HG03342 (cell line): ENCODE measurements at regions not wholly inside any gene's neighbourhood (a gene's known extent, or its start where the extent isn't known, plus 50 kb on each side); places are given as distances from the start of the nearest gene placed in this dataset.

ENCODE experiments used
- ATAC-seq: cut with Tn5 transposase; IDR thresholded peaks from one replicate; pipeline ENCODE4 v1.9.1; 2021; ENCODE audit warnings: mild to moderate bottlenecking, moderate library complexity; ENCODE audit not compliant: unreplicated experiment

DNA sequence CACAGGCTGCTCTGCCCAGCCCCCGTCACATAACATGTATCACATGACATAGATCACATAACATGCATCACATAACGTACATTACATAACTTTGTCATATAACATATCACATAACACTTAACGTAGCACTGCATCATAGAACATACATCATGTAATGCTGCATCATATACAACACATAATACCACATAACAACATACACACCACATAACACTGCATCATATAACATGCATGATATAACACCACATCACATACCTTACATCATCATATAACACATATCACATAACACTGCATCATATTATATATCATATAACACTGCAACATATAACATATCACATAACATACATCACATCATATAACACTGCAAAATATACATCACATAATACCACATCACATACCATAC lies 83.8 kb downstream of the AXIN2 start:
- no peak for ATAC-seq

DNA sequence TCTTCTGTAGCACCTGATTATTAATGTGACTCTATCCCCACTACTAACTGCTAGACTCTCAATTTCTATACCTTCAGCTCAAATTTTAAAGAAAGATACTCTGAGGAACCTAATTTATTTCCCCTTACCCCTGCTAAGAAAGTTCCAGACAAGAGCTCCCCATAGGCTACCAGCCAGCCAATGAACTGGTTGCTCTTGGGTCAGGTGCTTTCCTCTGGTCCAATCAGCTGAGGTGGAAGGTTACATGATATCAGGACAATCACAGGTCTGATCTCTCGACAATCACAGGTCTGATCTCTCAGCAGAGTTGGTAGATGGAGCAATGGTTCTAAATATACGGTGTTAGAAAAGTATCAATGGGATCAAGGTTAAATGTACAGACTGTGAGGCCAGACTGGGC lies 86.8 kb downstream of the AXIN2 start:
- ATAC-seq: no peak

DNA sequence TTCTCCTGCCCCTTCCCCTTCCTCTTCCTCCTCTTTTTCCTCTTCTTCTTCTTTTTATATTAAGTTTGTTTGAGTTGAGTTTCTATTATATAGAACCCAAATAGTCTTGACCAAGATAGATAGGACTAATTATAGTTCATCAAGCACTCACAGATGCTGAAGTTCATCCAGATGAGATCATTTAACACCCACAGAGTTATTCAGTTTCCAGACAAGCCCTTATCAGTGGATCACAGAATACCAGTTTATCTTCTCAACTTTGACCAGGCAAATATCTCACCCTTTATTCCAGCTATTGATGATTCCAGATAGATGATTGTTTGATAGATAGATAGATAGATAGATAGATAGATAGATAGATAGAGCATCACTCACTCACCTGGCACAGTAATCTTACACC lies 87.5 kb downstream of the AXIN2 start:
- no peak for ATAC-seq

DNA sequence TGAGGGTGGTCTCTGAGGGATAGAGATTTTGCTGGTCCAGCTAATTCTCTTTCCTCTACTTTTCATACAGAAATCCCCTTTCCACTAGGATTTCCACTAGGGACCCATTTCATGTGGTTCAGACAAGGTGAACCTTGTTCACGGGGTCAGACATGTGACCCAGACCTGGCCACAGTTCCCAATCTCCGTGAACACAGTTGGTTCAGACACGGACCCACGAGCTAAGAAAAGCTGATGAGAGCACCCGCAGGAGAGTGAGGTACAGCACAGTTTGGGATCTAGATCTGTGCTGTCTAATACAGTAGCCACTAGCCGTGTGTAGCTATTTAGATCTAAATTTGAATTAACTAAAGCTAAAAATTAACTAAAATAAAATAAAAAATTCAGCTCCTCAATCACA lies 88.1 kb downstream of the AXIN2 start:
- ATAC-seq: no peak

DNA sequence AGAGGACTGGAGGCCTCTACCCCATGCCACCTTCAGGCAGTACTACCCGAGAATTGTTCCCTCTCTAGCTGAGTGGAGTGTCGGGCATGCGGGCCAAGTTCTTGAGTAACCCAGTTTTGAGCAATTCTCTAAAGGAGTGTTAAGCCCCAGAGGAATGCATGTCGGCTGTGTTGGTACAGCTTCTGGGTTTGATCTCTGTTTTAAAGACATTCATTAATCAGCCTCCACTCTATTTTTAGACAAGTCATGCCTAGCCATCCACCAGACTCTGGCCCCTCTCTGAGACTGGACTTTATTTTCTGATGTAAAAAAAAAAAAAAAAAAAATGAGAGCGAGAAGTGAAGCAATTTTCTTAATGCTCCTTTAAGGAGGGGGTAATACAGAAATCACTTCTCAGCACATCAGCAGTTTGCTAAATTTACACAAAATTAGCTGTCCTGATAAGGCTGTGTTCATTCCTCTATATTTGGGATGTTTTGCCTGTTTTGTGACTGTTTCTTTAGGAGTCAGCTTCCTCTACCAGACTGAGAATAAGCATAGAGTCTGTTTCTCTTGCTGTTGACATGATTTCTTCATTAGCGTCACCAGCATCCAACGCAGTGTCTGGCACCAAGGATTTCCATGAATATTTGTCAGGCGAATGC lies 88.7 kb downstream of the AXIN2 start:
- no peak for ATAC-seq

DNA sequence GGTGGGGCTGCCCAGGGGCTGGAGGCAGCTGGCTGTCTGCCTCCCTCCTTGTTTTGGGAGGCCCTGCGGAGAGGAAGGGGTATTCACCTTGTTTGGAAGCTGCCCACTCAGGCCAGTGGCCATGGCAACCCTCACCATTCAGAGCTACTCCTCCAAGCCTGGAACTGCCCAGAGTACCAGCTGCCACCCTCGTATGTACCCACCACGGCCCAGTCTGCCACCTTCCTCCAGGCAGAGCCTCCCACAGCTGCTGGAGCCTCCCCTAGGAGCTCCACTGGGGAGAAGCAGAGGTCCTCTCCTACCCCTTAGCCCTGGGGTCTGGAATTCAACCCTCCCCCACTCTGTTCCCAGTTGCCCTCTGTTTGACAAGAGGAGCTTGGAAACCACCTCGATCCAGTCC lies 90.7 kb downstream of the AXIN2 start:
- no peak for ATAC-seq

DNA sequence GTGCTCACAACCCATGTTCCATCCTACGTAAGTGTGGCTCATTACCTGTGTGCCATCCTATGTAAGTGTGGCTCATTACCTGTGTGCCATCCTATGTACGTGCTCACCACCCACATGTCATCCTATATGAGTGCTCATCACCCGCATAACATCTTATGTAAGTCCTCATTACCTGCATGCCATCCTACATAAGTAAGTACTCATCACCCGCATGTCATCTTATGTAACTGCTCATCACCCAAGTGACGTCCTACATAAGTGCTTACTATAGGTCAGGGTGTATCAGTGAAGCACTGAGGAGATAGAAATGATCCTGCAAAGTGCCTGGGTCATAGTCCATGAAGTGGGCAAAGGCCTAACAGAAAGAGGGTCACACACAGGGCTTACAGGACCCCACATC lies 93.1 kb downstream of the AXIN2 start:
- ATAC-seq: no peak

DNA sequence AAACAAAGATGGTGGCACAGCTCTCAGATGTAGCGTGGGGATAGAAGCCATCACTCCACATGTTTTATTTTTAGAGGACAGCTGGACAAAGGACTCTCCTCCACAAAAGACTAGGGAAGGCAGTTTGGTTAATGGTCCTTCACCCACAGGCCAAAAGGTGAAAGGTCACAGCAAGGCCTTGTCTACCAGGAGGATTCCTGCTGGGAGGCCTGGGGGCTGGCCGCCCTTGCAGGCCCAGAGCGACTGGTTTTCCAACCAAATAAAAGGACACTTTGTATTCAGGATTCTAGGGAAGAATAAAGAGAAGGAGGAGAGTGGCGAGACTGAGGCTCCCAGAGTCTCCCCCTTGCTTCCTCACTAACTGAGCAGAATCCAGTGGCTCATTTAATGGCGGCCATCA lies 94.3 kb downstream of the AXIN2 start:
- no peak for ATAC-seq

DNA sequence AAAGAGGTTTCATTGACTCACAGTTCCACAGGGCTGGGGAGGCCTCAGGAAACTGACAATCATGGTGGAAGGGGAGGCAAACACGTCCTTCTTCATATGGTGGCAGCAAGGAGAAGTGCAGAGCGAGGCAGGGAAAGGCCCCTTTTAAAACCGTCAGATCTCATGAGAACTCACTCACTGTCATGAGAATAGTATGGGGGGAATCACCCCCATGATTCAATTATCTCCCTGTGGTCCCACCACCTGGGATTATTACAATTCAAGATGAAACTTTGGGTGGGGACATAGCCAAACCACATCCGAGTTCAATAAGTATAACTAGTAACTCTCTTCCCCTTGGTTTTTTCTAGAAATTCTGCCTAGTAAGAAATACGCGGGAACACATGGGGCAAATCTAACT lies 94.9 kb downstream of the AXIN2 start:
- no peak for ATAC-seq

DNA sequence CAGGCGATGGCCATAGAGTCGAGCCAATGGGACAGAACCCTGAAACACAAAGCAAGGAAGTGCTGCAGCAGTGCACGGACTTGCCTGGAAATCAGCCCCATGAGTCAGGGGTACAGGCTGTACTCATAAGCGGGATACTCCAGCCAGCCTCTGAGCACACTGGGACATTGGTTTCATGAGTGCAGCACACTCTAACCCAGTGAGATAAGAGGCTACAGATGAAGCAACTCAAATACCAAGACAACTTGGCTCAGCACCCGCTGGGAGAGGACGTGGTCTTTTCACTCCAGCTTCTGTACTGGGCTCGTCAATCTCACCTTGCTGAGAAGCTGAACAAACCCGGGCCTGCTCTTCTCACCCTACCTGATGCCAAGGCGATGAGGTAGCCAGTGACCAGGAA lies 98.2 kb downstream of the AXIN2 start:
- no peak for ATAC-seq

DNA sequence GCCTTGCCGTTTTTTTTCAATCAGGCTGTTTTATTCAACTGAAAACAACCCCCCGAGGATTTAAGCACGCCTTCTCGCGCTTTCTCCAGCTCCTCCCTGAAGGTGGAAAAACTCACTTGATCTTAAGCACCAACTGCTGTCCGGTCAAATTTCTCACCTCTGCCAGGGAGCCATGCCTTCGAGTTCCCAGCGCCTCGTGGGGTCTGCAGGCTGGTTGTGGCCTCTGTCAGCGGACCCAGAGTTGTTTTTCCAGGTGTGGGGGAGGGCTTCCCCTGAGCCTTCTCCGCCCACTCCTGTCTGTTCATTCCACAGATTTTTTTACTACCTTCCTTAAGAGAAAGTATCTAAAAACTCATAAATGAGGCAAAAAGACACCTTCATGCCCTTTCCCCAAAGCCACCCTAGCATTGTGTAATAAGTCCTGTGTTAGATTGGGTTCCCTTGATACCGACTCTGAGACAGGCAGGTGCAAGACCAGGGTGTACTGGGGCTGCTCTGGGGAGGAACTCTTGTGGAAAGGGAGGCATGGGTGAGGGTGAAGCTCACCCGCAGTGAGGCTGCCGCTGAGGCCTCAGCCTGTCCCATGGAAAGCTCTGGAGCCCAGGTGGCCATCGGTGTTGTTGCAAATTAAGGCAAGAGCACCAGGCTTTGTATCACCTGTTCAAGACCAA lies 101.6 kb downstream of the AXIN2 start:
- ATAC-seq: no peak

DNA sequence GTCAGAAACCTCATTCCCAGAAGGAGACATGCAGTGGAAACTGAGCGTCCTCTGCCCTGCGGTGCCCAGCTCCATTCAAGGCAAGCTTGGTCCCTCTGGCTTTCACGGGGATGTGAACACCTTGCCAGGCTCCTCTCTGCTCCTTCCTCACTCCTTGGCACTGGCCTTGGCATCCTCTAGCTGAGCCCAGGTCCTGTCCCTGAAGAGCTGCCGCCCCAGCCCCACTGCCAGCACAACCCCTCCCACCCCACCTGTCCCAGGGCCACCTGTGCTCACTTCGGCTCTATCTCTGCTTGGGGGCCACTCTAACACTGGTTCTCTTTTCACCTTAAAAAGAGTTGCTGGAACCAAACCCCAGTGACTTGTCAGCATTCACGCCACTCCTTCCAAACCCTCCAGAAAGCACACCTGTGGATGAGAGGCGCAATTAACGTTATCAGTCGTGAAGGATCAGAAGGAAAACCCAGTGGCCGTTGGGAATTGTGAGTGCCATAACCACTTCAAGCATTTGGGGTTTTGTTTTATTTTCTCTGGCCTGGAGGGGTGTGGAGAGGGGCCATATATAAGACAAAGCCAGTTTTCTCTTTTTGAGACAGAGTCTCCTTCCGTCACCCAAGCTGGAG lies 103.7 kb downstream of the AXIN2 start:
- no peak for ATAC-seq

DNA sequence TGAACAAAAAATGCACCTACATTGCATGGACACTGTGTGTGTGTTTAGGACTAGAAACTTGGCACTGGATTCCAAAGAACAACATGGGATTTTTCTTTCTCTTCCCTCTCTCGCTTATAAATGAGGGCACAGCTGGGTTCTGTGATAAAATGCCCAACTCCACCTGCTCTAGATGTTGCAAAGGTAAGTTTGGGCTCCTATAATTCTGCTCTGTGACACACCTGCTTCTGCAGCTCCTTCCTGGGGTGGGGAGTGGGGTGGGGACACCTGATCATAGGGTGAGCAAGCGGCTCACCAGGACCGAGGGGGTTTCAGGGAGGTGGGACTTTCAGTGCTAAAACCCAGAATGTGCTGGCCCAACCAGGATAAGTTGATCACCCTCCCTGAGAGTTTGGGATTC lies 104.3 kb downstream of the AXIN2 start:
- ATAC-seq: no peak

DNA sequence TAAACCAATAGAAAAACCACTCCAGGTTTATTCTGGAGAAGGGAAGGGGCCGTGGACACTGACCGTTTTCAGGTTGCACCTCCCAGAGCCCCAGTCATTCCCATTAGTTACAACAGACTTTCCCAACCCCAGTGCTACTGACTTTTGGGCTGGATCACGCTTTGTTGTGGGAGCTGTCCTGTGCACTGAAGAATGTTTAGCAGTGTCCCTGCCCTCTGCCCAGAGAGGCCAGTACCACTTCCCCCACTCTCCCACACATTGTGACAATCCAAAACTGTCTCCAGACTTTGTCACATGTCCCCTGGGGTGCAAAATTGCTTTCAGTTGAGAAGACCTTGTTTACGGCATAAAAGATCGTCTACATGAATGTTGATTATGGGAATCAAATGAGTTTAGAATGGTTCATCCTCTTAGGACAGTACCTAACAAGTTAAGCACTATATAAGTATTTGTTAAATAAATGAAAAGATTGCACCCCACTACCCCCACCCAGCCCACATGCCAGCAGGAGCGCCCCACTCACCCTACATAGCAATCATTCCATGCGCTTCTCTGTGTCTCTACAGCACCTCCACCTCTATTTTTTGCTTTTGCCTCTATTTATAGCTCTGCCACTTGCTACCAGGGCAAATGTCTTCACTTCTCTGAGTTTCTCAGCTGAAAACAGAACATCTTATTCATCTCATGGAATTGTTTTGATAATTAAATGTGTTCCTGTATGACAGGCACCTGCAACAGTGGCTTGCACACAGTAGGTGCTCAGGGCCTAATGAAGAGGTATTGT lies 104.9 kb downstream of the AXIN2 start:
- ATAC-seq: no peak

DNA sequence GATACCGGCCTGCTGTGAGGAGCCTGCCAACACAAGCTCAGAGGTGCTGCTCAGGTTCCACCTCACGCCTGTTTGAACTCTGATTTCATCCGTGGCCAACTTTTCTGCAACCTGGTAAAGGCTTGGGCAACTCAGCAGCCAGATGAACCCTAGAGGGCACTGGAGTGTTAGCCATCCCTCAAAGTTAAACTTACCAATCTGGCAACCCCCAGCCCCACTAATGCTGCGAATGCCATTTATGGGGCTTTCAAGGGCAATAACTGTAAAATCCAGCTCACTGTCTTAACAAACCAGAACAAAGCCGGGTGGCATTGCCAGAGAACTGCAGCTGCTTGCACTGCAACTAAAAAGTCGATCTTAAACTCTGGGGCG lies 105.5 kb downstream of the AXIN2 start:
- no peak for ATAC-seq

DNA sequence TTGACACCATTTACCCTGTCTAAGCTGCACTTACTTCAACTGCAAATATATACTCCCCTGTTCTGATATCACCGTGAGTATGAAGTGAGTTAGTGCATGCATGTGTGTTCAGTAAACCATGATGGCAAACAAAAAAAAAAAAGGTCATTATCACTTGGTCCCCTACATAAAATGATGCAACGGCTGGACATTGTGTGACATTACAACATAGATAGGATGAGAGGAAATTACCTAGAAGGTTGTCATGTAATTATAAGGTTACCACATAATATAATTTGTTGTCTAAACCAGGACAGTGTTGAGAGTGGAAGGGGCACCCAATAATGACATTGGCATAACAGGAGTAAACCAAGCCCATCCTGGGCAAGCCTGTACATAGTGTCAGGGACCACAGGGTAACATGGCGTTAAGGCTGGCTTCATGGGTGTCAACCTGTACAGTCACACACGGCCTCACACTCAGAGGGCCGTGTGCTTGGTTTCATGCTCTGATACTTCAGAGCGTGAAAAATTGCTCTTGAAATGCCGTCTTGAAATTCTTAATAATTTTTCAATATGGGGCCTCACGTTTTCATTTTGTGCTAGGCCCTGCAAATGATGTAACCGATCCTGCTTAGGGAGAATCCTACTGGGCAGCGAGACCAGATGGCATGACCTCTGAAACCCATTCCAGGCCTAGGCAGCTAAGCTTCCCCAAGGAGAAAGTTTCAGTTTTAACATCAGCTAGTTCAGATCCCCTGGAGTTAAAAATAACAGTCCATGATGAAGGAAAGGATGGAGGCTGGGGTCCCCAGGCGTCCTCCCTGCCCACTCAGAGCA lies 106.1 kb downstream of the AXIN2 start:
- ATAC-seq: no peak

DNA sequence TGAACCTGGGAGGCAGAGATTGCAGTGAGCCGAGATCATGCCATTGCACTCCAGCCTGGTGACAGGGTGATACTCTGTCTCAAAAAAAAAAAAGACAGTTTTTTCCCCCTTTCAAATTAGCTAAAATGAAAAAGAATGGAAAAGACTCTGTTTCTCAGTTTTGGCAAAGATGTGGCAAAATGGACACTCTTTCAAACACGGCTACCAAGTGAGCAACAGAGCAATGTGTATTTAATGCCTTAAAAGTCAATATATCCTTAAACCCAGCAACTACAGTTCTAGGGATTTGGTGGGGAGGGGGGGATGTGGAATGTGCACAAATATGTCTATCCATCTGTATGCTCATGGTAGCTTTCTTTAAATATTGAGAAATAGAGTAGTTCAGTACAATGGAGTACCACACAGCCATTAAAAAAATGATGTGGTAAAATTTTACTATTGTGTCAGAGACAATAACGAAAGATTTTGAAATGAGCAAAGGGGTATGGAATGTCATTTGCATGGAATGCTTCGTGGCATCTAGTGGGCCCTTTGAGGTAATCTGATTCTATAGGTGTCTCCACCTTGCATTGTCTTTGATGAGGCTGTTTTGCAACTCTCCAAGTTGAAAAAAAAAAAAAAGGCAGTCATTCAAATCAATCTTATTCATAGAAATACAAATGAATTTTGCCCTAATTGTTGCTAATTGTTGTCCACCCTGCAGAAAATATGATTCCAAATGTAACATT lies 108.1 kb downstream of the AXIN2 start:
- no peak for ATAC-seq

DNA sequence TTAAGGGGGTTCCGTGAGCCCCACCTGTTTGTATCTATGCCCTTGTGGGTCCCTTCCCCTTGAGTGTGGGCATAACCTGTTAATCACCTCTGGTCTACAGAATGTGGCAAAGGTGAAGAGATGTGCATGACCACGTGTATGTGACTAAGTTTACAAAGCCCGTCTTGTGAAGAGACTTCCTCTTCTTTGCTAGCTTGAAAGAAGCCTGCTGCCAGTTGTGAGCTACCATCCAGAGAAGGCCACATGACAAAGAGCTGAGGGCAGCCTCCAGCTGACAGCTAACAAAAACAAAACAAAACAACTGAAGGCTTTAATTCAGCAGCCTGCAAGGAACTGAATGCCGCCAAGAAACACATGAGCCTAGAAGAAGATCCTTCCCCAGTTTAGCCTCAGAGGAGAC lies 112.0 kb downstream of the AXIN2 start:
- no peak for ATAC-seq

DNA sequence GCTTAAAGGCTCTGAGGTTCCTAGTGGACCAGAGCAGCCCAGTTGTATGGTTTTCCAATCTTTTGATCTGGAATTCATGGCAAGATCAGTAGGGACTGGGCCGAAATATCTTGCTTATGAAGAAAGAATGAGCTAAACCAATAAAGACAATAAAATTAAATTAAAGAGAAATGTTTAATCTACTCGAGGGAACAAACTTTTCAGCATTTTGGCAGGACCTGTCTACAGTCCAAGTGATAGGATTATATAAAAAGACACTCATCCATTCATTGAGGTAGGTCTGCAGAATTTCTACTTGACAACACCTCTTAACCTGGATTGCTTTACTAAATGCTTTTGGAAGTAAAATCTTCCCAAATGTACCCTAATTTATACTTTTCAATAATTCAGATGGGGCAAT lies 113.6 kb downstream of the AXIN2 start:
- no peak for ATAC-seq

DNA sequence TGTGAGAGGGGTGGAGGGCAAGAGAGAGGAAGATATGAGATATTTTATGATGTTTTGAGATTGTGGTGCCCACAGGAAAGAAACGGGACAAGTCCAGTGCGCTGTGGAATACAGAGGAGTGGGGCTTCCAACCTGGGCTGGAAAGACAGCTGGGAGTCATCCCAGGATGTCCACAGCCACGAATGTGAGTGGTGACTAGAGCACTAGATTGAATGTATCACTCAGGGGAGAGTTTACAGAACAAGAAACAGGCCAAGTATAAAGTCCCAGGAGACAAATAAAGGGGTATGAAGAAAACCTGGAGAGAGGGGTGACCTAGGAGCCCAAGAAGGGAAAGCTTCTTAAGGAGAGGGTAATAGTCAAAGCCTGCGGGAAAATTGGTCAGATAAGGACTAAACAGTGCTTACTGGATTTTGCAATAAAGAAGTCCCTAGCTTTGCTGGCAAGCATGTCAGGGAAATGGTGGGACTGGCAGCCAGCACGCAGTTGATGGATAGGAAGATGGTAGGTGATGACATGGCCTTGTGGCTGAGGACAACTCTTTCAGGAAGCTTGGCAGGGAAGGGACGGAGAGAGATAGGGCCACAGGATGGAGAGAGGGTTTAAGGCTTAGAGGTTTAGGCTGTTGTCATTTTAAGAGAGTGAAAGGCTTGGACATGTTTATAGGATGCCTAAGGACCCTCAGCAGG lies 114.5 kb downstream of the AXIN2 start:
- ATAC-seq: no peak
